Brain pericyte (primary cell): ENCODE measurements at regions not wholly inside any gene's neighbourhood (a gene's known extent, or its start where the extent isn't known, plus 50 kb on each side); places are given as distances from the start of the nearest gene placed in this dataset.

ENCODE experiments used
- DNase-seq: peaks from one replicate; pipeline ENCODE4 v3.0.0-alpha.2; 2012; ENCODE audit warnings: low read depth, low spot score

DNA sequence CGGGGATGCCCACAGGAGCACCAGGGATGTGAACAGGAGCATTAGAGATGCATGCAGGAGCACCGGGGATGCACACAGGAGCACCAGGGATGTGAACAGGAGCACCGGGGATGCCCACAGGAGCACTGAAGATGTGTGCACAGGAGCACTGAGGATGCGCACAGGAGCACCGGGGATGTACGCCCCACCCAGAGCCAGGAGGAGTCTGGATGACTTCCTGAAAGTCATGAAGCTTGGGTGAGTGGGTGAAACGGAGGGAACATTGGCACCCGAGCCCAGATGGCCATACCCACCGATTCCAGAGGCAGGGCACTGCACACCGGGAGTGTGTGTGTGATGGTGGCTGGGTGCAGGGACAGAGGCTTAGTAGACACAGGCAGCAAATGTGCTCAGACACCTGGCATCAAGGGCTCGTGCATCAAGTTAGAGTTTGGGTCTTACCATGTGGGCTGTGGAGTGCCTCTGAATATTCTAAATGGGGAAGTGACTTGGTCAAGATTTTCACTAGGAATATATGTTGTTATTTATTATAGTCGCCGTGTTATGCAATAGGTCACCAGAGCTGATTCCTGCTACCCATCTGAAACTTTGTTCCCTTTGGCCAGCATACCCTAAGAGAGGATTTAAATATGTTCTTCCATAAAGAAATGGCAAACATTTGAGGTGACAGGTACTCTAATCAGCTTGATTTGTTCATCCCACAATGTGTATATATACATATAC lies 365.8 kb upstream of the MYT1L start:
- DNase-seq = no peak

DNA sequence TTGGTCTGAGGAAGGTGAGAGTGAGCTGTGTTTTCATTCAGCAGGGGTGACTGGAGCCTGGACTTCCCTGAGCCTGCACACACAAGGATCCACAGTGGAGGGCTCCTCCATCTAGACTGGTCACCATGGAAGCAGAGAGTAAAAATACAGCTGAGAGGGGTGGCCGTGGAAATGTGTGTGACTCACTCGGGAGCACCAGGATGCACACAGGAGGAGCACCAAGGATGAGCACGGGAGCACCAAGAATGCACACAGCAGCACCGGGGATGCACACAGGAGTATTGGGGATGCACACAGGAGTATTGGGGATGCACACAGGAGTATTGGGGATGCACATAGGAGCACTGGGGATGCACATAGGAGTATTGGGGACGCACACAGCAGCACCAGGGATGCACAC lies 365.2 kb upstream of the MYT1L start:
- no peak for DNase-seq

DNA sequence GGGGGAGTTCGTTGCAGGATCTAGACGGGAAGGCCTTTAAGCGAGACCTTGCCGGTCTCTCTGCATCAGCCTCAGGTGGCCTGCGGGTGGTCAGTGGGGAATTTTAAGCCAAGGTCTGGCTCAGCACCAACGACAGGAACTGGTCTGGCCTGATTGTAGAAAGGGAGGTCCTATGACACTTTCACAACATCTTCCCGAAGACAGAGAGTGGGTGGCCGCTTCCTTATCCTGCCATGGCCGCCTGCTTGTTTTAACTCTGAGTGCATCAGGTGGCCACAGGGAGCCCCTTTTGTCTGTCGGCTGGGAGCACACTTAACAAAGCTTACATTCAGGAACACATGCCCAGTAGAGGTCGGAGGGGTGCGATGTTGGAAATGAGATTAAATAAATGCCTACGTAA lies 363.7 kb upstream of the MYT1L start:
- DNase-seq = no peak

DNA sequence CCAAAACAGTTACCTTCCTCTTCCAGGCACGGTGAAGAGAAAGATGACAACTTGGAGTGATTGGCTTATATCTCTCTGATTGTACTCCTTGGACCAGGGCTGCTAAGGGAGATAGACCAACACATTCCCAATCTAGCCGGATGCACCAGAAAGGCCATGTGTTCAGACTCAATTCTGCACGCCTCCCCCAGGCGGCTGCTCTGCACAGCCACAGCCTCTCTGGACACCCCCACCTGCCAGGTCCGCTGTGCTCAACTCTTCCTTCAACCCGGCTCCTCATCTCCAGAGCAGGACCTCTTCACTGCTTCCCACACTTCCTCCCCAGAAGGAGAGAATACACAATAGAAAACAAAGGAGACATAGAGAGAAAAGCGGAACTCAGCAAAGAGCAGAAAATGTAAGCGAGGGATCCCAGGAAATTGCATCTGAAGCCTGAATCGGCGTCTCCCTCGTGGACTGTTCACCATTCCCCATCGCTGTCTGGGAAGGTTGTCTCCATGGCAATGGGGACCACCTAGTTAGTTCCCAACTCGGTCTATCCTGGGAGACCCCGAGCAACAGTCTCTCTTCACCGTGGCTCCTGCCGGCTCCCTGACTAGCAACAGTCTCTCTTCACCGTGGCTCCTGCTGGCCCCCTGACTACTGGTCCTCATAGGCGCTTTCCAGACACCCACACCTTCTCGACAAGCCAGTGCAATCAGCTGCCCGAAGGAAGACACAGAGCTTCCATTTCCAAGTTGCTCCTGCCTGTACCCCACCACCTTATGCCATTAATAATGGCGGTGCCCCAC lies 361.7 kb upstream of the MYT1L start:
- DNase-seq = no peak

DNA sequence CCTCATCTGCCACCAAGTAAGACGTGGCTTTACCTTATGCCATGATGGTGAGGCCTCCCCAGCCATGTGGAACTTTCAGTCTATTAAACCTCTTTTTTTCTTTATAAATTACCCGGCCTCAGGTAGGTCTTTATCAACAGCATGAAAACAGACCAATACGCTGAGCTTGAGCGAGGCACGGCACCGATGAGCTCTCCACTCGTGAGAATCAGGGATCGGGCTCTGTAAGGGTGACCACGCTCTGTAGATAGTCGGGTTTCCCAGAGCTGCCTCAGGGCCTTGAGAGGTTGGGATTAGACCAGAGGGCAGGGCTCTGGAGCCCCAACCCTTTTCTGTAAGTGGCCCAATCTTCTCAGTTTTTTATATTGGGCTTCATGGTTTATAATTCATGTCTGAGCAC lies 360.3 kb upstream of the MYT1L start:
- no peak for DNase-seq

DNA sequence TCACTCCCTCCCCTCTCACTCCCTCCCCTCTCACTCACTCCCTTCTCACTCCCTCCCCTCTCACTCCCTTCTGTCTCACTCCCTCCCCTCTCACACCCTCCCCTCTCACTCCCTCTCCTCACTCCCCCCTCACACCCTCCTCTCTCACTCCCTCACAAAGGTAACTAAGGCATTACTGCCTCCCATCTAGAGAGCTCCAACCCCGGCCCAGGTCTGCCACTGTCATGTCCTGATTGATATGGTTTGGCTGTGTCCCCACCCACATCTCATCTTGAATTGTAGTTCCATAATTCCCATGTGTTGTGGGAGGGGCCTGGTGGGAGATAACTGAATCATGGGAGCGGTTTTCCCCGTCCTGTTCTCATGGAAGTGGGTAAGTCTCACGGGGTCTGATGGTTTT lies 359.9 kb upstream of the MYT1L start:
- no peak for DNase-seq

DNA sequence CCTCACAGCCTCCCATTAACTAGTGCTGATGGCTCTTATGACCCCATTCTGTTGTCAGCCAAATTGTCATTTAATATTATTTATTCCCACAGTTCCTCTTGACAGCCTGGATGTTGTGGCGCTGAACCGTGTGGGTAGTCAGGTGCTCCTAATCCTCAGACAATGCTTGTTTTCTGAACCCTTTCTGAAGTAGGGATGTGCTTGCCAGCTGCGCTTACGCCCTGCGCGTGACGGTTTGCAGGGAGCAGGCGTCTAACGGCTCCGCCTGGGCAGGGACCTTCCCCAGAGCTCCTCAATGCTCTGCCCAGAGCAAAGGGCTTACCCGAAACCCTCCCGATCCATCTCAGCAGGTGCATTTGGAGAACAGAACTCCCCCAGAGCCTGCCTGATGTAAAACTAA lies 358.2 kb upstream of the MYT1L start:
- DNase-seq = no peak

DNA sequence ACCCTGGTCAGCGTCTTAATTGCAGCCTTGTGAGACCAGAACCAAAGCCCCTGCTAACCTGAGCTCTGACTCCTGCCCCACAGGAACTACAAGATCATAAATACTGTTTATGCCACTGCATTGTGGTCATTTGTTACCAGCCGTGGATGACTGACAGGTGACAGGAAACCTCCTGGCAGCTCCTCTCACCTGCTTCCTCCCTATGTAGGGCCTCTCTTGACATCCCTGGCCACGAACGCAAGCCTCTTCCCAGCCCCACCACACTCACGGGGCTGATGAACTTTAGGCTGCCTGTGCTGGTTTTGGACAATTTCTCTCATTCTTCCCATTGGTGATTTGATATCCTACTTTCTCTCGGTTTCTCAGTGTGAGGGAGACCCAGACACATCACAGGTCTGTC lies 357.2 kb upstream of the MYT1L start:
- no peak for DNase-seq

DNA sequence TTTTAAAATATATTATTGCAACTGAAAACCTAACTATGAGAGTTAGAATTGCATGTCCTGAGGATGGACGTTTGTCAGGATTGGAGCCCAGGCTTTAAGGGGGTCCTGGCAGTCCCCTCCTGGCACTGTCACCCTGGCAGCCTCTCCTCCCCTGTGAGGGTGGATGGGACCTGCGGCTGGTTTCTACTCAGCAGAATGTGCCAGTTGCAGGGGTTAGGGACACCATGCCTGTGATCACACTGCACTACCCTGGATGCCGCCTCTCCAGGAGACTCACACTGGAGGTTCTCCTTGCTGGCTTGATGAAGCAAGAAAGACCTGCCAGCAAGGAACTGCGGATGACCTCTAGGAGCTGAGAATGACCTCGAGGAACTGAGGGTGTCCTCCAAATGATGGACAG lies 356.7 kb upstream of the MYT1L start:
- no peak for DNase-seq

DNA sequence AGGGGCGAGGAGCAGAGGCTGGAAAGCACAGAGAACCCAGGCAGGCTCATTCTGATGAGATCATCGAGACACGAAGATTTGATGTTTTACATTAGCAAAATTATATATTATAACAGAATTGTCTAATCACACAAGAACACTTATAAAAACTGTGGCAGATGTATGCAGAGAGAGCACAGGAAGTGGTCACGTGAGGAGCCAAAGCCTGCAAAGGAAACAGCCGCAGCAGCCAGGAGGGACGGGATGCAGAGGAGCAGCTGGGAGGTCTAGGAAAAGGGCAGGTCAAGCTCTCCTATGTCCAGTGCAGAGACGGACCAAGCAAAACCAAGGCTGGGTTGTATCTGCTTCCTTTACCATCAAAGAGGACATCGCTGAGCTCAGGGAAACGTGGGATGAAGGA lies 355.1 kb upstream of the MYT1L start:
- DNase-seq = no peak

DNA sequence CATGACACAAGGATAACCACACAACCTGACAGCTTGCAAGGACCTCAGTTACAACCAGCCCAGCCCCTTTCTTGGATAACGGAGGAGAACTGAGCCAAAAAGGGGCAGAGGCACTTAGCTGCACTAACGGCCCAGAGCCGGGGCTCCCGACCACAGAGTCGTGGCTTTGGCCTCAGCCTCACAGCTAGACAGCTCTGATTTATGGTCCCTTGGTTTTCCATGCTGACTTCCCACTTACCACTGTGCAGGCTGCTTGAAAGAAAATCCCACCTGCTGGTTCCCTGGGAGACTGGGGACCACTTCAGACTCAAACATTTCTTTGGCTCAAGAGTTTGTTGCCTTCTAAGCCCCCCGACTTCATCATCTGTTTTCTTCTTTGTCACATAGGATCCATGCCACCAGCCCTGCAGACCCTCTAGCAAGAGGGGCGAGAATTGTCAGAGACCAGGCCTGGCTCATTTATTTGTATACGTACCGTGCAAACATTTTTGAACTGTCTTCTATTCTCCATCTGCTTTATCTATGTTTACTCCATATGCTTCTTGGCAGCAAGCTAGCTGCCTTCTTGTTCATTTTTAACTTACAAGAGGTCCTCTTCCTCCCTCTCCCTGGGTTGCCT lies 352.6 kb upstream of the MYT1L start:
- DNase-seq = no peak

DNA sequence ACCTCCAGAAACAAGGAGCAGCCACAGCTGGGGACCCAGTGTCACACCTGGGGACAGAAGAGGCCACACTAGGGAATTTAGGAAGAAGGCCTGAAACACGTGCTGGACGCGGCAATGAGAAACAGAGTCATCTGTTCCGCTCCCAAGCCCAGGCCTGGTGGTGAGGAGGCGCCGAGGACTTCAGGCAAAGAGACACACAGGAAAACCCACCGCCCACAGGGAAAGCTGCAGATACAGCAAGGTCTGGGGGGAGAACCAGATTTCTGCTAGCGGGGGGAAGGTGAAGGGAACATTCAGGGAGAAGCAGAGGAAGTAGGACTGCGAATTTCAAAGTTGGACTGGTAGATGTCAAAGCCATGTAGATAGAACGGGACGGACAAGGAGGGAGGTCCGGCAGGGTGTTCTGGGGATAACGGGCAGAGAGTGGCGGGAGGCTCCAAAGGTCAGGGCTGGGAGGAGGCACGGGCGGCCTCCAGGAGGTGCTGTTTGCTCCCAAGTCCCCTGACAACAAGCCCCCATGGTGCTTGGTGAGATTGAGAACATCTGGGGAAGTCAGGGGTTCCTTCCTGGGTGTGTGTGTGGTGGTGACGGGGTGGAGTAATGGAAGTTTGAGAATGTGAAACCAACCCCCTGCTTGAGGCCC lies 351.7 kb upstream of the MYT1L start:
- DNase-seq = no peak

DNA sequence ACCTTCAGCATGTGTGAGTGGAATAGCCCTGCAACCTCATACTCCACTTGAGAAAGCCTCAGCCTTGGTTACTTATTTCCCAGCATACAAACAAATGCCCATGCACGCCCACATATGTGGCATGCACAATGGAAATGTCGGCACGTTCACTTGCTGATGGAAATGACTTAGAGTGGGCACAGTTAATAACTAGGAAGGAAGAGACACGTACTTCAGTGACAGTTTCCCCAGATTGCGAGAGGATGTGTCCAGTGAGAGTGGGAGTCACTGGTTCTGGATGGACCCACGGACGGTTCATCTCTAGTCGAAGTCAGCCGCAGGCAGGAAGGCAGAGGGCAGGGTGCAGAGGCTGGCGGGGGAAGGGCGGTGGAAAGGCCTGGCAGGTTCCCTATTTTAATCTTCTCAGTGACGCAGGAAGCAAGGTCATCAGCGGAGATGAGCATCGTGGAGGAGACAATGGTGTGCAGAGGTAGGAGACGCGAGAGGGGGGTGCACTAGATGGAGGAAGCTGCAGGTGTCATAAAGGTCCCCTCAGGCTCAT lies 350.7 kb upstream of the MYT1L start:
- no peak for DNase-seq

DNA sequence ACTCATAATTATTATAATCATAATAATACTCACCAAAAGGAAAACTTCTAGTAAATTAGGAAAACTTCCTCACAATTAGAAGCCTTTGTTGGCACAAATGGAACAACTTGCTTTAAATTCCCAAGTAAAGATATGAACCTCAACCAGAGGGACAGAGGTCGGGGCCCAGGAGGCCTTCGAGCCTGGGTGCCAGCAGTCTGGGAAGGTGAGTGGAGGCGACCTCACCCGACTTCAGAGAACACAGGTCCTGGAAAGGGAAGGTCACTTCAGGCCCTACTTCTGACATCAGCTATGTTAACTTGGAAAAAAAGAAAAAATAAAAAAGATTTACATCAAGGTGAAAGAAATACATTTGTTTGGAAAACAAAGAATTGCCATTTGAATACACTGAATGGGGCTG lies 350.0 kb upstream of the MYT1L start:
- DNase-seq = no peak

DNA sequence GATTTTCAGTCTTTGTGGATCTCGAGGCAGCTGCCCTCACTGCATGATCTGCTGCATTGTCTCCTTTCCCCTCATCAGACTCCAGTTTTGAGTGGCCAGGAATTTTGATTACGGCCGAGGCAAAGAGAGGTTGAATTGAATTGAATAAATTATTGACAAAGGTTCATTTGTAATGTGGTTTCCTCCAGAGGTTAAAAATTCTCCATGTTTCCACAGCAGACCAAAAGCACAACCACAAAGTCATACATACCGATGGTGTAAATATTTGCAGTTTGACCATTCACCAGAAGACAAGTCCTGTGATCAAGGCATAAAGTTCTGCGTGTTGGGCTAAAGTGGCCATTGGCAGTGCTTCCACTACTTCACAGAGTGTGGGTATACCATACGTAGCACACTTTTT lies 343.8 kb upstream of the MYT1L start:
- DNase-seq = no peak

DNA sequence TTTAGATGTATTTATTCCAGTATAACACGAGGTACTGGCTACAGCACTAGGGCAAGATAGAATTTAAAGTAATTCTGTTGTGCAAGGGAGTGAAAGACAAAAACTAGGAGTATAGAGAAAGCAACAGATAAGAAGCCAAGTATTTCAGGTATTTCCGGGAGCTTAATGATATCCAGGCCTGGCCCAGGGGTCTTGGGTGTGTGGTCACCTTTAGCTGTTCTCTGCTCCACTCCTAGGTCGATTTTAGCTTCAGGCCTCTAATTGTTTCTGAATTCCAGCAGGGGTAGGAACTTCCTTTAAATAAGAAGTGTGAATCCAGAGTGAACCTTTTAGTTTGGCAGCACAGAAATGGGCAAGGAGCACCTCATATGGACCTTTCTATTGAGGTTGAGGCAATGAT lies 342.3 kb upstream of the MYT1L start:
- no peak for DNase-seq

DNA sequence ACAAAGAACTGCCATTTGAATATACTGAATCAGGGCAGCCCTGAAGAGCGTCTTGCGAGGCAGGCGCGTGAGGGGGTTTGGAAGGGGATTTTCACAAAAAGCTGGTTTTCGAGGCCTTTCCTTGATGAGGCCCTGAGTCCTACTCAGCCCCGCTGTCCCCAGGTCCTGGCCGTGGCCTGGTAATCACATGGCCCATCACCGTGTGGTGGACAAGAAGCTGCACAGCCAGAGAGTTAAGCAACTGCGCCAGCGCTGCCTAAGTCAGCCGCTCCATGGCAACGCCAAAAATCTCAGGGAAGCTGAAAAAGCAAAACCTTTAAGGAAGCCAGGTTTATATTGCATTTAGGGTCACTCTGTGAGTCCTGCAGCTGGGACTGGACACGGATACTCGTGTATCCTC lies 341.2 kb upstream of the MYT1L start:
- no peak for DNase-seq

DNA sequence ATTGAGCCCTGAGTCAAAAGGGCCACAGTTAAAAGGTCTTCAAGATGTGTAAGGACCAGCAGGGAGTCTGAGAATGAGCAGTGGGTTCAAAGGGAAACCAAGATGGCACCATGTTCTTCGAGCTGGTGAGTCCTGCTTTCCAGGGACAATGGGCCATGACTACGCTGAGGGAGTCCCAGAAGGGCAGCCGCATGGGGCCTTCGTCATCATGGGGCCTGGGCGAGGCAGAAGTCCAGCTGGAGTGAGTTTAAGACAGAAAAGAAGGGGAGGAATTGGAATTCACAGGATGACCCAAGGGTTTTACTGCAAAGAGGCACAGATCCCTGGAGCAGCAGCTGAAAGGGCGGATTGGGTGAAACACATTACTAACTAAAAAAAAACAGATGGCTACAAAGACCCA lies 340.8 kb upstream of the MYT1L start:
- DNase-seq = no peak

DNA sequence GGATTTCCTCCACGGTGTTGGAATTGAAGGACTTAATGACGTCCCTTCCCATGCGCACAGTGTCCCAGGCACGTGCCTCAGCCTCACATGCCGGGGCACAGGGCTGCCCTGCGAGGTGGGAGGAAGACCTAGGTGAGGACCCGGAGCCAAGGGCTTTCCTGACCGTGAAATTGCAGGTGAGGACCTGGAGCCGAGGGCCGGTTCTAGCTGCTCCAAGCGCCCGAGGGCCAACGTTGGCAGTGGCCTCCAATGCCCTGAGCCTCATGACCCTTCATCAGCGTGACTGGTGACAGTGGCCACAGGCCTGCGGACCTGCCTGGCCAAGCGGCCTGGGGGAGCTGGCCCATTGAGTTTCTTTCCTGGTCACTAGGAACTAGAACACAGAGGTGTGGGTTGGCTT lies 338.2 kb upstream of the MYT1L start:
- DNase-seq = no peak

DNA sequence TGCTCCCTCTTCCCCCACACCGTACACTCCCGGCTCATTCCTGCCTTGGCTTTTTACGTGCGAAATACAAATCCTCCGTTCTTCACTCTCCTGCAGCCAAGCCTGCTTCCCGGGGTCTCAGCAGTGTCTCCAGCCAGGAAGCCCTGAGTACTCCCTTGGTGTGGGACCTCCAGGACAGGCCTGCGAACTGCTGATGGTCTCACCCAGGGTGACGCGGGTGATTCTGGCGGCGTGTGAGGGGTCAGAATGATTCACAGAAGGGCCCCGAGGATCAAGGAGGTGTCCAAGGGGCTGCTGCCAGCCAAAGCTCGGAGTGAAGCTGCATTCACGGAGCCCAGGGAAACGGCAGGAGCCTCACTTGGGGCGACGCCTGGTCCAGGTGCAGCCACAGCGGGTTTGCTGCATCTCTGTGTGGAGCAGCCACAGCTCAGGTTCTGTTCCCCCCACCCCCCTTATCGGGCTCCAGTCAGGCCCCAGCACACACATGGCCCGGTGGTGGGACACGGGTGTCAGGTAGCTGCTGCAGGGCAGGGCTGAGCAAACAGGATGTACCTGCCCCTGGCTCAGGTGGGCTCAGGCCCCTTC lies 337.7 kb upstream of the MYT1L start:
- no peak for DNase-seq

DNA sequence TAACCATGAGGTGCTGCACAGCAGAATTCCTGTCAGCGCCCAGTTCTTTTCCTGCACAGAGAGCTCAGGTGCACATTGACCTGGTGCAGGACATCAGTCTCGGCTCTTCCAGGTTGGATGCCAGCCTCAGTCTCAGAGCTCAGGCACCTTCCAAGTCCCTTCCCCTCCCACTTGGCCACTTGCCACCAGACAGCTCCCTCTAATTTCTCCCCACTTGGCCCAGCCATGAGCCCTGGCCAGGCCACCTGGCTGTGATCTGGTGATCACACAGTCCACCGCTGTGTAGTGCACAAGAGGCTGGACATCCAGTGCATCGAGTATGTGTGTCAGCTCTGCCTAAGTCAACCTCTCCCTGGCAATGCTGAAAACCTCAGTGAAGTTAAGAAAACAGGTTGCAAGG lies 336.6 kb upstream of the MYT1L start:
- no peak for DNase-seq

DNA sequence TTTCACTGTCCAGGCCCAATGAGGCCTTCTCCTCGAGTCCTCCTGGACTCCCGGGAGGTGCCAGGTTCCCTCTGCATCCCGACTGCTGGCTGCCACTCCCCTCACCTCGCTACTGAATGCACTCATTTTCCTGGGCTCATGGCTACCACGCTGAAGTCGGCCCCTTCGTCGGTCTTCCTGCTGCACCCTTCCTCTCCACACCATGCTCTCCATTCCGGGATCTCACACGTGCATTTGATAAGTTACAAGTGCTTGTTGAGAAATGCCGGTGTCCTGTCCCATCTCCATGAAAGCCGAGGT lies 334.7 kb upstream of the MYT1L start:
- DNase-seq = no peak
